ENCODE measurements at regions not wholly inside any gene's neighbourhood (a gene's known extent, or its start where the extent isn't known, plus 50 kb on each side); places are given as distances from the start of the nearest gene placed in this dataset.
"Not testable (repeated sequence)": the region's sequence is repeated elsewhere in the genome, so short reads cannot be mapped to it uniquely, and the experiment has no call there.

DNA sequence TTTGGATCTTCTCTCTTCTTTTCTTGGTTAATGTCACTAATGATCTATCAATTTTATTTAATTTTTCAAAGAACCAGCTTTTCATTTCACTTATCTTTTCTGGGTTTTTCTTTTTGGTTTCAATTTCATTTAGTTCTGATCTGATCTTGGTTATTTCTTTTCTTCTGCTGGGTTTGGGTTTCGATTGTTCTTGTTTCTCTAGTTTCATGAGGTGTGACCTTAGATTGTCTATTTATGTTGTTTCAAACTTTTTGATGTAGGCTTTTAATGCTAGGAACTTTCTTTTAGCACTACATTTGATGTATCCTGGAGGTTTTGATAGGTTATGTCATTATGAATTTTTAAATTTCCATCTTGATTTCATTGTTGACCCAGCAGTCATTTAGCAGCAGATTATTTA lies 142.3 kb downstream of the C11orf87 start:
- DNase-seq, result no peak

DNA sequence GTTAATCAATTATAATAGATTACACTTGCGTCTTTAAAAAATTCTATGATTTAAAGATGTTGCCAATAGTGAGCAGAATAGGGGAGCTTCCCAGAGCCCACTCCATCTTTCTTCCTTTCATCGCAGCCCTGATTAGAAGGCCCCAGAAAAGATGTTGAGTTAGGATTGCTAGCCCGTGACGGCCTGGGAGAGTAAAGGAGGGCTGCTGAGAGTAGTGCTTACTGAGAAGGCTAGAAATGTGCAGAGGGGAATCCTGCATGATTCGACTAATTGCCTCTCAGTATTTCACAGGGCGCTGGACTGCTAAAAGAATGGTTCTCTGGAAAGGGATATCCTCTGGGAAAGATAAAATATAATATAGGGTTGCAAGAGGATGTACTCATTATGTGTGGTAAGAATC lies 160.5 kb downstream of the C11orf87 start:
- no peak for DNase-seq

DNA sequence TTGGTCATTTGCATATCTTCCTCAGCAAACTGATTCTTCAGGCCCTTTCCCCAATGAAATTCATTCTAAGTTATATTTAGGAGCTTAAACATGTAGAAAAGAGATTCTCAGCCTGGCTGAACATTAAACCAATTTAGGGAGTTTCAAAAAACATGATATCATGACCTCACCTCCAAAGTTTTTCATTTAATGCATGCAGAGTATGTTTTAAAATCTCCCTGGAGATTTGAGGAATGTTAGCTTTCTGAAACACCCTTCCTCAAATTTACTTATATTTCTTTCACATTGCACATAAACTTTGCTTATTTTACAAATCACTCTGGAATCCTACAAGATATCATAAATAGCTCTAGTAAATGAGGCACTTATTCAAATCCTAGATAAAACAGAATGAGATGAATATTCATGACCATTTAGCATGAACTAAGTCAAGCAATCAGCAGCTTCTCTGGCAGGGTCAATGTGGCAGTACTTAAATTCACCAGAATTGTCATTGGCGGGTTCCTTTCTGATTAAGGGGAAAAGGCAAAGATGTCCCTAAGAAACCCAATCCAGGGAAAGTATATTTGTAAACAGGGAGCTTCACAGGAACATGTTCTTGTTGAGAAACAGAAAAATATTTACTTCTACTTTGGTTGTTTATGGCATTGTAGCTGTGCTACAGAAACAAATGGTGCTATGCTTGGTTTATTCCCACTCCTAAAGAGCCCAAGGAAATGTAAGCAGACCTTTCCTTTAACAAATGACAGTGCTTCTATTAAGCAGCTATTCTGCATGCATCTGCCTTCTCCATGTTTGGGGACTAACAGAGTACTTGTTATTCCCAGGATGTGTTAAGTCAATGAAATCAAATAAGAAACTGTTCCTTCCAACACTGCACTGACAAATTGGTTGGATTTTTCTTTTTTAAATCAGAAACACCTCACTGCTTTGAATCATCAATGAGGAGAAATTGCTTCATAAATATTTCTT lies 162.3 kb downstream of the C11orf87 start:
- no peak for DNase-seq

DNA sequence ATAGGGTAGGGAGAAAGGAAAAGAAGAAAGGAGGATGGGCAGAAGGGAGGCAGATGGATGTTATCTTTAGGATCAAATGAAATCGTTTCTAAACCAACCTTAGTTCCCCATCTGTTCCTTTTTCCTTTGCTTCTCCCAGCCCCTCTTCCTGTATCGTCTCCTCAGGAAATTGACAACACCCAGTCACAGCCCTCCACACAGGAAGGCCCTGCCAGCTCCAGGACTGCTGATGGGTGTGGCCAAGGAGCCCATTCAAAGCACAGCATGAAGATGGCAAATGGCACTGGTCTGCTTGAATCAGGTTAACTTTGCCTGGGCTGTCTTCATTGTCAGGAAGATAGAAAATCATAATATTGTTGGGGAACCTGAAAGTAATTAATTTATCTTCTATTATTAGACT lies 164.8 kb downstream of the C11orf87 start:
- no peak for DNase-seq

DNA sequence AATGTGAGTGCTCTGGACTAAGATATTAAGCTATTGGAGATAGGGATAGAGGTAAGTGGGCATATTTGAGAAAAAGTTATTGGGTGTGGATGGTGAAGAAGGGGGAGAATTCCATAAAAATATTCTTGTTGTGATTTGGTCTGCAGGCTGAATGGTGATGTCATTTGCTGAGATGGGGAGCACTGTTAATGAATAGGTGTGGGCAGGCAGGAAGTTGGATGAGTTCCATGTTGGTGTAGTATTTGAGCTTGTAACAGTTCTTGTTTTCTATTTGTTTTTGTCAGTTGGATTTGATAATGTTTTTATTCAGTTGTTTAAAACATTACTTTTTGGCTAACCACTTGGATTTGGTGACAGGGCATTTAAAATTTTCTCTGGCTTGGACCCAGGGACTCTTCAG lies 168.8 kb downstream of the C11orf87 start:
- DNase-seq, result no peak

DNA sequence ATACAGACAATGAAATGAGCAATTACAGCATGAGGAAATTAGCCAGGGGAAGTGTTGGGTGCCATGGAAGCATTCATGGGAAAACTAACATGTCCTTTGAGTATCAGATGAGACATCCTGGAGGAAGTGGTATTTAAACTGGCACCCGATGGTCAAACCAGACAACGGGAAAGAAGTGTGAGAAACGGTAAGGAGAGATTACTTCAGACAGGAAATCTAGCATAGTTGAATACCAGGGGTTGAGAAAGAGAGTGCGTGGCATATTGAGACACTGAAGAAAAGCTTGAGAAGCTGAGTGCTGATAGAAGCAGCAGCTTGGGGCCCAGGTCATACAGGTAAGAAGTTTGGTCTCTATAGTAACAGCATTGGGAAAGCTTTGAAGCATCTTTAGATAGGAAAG lies 175.3 kb downstream of the C11orf87 start:
- no peak for DNase-seq

DNA sequence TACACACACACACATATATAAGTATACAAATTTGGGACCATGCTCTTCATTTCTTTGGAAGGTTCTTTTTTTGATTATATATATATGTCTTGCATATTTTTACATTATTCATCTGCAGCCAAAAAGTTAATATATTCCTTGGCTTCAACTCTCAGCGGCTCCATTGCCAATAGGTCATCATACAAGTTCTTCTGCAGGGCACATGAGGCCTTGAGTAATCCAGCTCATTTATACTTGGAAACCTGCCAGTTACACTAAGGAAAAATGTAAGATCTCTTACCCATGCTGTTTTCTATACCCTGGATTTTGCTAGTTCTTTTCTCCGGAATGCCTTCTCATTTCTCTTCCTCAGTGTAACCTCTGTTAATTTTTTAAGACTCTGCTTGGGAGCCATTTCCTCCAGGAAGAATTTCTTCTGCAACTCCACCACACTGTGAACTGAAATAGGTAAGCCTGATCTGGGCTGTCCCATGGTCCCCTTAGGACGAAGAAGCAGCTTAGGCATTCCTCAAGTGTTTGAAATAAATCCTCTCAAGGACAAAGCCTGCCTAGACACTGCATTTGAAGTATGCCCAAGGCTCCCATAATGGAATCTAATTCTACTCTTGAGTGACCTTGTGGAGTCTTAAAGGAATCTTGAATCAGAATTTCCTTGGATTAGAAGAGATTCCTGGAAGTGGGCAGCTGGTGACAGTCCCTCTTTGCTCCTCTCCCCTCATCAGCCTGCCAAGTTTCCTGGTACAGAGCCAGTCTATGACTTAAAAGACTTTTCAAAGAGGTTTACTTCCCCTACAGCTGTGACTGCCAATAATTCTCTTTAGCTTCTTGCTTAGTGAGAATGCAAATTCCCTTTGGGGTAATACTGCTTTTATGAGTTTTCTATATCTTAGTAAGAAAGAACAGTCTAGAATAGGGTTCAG lies 182.8 kb downstream of the C11orf87 start:
- no peak for DNase-seq

DNA sequence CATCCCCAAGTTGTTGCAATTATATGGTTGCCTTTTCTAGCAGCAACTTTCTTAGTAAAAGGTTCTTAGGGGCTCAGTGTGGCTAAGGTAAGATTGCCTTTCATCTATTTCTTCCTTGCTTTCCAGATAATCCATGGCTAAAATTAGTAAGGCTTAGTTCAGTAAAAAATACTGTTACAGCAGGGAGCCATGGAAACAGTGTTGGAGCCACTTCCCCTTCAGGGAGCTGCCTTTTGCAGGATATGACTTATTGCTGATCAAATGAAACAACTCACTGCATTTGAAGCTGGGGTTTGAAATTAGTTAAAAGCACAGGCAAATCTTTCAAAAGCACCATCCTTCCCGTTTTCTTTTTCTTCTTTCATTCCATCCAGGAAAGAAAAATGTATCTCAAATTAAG lies 184.3 kb downstream of the C11orf87 start:
- DNase-seq, result no peak

DNA sequence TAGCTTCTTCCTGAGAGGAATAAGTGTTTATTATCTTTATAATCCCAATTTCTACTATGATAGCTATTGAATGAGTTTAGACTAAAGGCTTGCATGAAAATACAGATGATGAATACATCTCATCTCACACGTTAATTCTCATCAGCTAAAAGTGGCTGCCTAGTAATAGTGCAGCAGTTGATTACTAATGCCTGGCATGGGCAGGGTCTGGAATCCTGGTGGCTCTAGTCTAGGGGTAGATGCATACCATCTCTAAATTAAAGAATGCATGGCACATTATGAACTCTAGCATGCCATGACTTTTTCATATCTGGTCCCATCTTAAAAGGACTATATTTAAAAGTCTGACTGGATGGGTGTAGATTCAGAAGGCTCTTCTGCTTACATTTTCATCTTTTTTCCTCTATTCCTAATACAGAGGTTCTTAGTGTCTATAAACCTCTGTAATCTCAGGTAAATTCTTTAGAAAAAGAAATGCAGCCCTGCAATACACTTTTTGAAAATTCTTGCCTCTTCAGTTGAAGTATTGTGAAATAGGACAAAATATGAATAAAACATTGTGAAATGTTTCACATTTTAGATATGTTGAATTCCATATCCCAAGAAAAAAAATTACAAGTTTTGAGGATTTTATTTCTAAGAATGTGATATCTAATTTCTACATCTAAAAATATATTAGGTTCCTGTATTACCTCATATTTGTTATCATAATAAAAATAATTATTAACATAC lies 187.6 kb downstream of the C11orf87 start:
- no peak for DNase-seq

DNA sequence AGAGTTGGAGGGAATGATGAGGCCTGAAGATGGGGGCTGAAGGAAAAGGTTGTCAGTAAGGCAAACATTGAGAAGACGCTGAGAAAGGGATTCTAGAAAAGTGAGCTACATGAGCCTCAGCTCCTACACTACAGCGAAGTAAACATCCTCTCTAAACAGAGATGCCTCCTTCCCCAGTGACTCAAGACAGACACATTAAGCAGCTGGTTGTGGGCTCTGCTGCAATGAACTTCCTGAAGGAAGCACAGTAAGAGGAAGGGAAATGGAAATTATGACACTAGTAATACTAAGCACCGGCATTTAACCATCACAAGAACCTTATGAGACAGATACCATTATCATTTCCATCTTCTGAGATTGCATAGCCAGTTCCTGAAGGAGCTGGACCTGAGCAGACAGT lies 190.5 kb downstream of the C11orf87 start:
- DNase-seq, result no peak

DNA sequence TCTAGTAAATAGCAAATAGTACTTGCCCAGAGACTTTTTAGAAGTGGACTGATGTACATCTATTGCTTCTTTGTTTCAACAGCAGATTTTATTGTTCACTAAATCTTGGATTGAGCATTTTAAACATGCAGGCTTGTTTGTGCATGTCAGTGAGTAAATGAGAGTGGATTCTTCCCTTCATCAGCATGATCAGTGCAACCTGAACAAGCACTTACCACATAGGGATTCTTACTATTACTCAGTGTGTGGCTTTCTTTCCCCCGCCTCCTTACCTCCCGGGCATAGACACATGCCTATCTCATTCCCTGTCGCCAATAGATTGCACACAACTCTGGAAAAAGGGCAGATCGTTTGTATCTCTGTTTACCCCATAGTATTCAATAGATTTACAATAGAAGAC lies 197.5 kb downstream of the C11orf87 start:
- peak; percentile 60 for DNase-seq

DNA sequence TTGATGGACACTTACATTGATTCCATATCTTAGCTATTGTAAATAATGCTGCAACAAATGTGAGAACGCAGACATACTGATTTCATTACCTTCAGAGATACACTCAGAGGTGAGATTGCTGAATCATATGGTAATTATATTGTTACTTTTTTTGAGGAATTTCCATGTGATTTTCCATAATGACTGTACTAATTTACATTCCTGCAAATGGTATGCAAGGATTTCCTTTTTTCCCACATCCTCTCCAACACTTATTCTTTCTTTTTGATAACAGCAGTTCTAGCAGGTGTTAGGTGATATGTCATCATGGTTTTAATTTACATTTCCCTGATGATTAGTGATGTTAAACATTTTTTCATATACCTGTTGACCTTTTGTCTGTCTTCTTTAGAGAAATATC lies 207.7 kb downstream of the C11orf87 start:
- no peak for DNase-seq

DNA sequence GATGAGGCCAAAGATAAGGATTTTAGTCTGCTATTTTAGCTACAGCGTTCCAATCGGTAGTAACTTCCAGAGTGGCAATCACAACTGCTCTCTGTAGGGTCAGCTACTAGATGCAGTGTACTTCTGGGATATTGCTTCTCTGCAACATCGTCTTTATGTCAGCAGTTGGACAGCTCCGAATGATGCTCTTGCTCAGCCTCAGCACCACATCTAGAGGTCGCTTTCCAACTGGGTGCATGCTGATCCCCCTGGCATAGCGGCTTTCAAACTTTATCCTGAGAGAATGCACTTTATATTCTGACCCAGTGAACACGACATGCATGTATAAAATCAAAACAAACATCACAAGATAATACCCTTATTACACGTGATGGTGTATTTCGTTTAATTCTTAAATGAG lies 219.6 kb downstream of the C11orf87 start:
- DNase-seq, result no peak

DNA sequence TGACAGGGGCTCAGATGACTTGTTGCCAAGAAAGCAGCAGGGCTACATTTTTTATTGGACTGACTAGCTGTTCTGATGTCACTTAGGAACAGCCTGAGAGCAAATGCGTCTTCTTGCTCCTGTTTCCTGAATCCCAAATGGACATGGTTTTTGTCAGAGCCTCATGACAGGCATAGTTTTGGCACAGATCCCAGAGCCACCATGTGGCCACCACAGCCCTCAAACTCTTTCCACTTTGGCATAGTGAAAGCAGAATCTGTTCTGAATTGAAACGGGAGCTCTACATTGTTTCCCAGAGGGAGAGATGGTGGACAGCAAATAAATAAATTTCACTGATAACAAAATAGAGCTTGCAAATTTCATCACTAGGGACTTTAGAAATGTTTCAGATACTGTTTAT lies 222.2 kb downstream of the C11orf87 start:
- DNase-seq, result peak; percentile 97

DNA sequence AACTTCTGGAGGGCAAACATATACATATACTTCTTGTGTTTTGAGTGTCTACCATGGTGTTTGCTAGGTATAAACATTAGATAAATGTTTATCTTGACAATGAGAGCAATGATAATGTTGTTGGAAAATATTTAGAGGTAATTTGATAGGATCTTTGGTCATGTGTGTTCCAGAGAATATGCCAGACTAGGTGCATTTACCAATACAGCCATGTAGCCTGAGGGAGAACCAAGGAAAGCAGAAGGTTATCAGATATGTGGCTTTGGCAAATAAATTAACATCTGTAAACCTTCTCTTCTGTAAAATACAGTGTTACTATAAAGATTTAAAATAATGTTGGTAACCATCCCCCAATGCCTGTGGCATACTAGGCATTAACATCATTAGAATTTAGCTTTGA lies 226.8 kb downstream of the C11orf87 start:
- DNase-seq, result no peak

DNA sequence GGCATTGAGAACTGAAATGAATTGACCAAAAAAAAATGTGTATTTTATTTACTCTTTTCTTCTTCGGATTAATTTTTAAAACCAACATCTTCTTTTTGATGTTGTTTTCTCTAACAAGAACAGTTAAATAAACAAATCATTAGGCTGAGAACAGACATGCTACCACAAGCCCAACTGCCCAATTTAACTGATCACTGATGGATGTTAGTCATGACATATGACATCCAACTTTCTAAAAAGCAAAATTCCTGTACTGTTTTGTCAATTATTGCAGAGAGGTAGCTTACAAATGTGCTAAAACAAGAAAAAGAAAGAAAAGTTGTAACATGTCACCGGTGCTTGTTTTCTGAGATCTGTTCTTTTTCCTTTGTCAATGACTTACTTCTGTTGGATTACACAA lies 232.1 kb downstream of the C11orf87 start:
- DNase-seq, result no peak

DNA sequence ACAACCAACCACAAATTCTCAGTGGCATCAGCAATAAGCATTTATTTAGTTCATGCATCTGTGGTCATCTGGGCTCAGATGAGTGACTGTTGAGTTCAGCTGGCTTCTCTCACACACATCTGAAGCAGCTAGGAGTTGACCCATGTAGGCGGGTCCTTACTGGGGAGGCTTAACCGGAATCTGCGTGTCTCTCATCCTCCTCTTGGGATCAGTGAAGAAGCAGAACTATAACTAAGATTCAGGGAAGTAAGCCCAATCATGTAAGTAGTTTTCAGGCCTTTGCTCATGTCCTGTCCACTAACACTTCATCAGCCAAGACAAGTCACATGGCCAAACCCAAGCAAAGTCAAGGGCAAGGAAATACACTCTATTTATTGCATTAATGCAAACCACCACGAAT lies 236.2 kb downstream of the C11orf87 start:
- no peak for DNase-seq

DNA sequence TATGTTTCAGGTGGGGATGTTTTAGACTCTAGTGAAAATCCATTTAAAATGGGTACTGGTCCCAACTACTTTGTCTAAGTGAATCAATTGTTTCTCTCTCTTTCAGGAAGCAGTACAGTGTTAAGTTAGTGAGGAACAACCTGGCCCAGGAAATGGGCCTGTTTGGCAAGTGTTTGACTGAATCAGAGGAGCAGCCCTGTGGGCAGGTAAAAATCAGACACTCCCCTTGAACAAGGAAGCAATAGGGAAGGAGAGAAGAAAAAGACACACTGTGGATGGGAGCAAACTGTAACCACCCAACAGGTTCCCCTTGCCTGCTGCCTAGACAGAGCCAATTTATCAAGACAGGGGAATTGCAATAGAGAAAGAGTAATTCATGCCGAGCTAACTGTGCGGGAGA lies 245.7 kb downstream of the C11orf87 start:
- DNase-seq, result no peak

DNA sequence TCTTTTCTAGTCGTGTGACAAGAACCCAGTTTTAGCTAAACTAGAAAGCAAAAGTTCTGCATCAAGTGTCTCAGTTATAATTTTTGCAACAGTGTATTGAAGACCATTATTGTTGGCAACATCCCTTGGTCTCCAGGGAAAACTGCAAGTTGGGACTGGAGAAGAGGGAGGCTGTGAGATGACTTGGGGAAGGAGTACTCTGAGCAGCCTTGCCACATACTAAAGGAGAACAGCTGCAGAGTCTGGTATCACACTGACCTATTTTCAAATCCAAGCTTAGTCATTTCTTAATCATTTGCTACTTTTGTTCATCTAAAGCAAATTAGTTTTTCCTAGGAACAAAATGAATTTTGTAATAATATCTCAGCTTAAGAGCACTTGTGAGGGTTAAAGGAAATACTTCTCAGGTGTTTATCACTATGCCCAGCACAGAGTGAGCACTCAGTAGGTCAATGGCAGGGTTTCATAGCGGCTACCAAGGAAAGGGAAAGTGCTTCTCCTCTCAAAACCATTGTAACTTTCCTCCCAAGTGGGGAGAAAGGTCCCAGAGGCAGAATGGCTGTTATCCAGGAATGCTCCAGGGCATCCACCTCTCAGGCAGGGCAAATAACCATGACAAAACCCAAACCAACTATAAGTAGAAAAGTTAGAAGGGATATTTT lies 247.1 kb downstream of the C11orf87 start:
- DNase-seq, result no peak

DNA sequence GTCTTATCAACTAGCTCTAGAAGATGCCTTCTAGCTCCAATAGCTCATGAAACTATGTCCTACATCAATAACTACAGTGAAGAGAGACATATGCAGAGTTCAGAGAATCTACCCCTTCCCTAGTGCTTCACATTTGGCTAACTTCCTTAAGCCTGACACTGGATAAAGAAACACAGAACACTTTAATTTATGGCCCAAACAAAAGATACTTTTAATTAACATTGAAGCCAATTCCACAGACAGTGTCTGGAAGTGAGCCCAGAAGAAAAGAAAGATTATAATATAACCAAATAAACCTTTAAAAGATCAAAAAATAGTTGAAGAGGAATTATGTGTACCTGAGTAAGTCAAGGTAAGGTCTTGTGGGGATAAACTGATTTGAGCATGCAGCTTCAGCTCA lies 255.2 kb downstream of the C11orf87 start:
- DNase-seq, result no peak

DNA sequence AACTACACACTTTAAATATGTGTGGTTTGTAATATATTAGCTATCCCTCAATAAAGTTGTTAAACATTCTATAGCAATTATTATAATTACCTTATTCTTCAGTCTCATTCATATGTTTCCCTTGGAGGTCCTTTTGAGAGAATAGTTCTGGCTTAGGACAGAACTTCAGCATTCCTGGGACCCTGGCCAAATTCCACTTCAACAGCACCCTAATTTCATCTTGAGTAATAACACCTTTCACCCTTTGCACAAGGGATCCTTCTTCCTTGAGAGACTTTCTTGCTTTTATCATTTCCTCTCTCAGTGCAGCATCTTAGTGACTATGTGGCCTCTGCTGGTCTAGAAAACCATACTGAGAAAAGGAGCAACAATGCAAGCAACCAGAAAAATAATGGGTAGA lies 255.9 kb downstream of the C11orf87 start:
- DNase-seq, result no peak

DNA sequence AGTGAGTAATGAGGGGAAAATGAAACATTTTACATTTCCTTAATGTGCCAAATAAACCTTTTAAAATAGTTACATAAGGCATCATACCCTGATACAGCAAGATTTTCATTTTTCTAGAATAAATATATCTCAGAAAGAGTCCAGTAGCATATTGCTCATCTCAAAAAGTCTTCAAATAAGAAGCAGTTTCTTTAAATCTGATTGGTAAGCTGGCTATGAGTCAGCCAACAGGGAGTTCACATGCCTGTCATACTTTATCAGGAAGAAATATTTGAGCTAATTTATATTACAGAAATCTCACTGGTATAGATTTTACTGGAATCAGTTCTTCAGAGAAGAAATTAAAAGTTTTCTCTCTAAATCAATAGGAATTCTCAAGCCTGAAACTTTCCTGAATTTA lies 258.1 kb downstream of the C11orf87 start:
- DNase-seq, result no peak

DNA sequence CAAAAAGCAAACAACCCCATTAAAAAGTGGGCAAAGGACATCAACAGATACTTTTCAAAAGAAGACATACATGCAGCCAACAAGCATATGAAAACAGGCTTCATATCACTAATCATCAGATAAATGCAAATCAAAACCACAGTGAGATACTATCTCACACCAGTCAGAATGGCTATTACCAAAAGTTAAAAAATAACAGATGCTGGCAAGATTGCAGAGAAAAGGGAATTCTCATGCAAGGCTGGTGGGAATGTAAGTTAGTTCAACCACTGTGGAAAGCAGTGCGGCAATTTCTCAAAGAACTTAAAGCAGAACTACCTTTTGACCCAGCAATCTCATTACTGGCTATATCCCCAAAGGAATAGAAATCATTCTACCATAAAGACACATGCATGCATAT lies 260.8 kb downstream of the C11orf87 start:
- not testable (repeated sequence) for DNase-seq
